Body of pancreas (tissue), 4 donors: ENCODE measurements at regions not wholly inside any gene's neighbourhood (a gene's known extent, or its start where the extent isn't known, plus 50 kb on each side); places are given as distances from the start of the nearest gene placed in this dataset.

ENCODE experiments used
- CTCF ChIP-seq, 7 experiments: fragments of 450-650 bp in 4 of 7; fragments of 200-600 bp in 3 of 7; sonication (generic) in 3 of 7; IDR thresholded peaks; one replicate each; pipeline ENCODE4 v1.5.1; 2016 to 2019; ENCODE audit warnings: antibody characterized with exemption in 7 of 7
- POLR2A ChIP-seq, 3 donors: fragments of 450-650 bp; IDR thresholded peaks; one replicate each; pipeline ENCODE4 v1.6.1; 2016; ENCODE audit warnings: antibody characterized with exemption in 3 of 3, mild to moderate bottlenecking in 2 of 3

GRCh38 chr4:54173281-54173912 lies 55.7 kb upstream of the PDGFRA start:
- TF ChIP-seq CTCF (IDR thresholded peaks at IDR 0.05) (no peak), POLR2A (IDR thresholded peaks at IDR 0.05) (no peak)
